ENCODE measurements at regions not wholly inside any gene's neighbourhood (a gene's known extent, or its start where the extent isn't known, plus 50 kb on each side); places are given as distances from the start of the nearest gene placed in this dataset.

DNA sequence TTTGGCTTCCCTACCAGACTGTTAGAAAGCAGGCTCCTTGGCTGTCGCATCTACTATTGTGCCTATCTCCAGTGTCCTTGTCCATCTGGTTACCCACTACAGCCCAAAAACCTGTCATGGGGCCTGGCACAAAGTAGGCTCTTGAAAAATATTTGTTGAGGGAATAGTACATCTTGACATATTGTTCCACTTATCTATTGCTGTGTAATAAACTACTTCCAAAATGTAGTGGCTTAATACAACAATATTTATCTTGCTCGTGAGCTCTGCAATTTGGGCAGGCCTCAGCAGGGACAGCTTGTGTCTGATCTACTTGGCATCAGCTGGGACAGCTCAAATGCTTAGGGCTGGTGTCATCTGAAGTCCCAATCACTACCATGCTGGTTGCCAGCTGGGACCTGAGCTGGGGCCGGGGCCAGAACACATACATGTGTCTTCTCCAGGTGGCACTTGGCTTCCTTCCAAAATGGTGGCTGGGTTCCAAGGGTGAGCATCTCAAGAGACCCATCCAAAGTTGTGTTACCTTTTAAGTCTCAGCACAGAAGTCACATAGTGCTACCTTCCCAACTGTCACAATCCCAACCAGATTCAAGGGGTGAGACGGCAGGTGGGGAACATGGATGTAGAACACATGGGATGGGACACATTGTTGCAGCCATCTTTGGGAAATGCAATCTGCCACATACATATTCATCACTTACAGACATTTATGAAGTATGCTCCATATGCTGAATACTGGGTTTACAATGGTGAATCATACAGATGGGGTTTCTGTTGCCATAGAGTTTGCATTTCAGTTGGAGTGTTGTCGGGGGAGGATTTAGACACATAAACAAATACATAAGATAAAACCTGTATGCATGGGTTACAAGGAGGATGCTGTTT, 134.2 kb downstream of the FOXI3 start:
- H3K4me1 ChIP-seq, result no peaks in the 10 kb centered on the region
- no peaks in the 10 kb centered on the region for H3K27me3 ChIP-seq
- no peak overlapping the region for H3K27ac ChIP-seq
- DNase-seq (ENCODE audit: low spot score in 2 of 2), result no peak
- TF ChIP-seq, protein P1, sequence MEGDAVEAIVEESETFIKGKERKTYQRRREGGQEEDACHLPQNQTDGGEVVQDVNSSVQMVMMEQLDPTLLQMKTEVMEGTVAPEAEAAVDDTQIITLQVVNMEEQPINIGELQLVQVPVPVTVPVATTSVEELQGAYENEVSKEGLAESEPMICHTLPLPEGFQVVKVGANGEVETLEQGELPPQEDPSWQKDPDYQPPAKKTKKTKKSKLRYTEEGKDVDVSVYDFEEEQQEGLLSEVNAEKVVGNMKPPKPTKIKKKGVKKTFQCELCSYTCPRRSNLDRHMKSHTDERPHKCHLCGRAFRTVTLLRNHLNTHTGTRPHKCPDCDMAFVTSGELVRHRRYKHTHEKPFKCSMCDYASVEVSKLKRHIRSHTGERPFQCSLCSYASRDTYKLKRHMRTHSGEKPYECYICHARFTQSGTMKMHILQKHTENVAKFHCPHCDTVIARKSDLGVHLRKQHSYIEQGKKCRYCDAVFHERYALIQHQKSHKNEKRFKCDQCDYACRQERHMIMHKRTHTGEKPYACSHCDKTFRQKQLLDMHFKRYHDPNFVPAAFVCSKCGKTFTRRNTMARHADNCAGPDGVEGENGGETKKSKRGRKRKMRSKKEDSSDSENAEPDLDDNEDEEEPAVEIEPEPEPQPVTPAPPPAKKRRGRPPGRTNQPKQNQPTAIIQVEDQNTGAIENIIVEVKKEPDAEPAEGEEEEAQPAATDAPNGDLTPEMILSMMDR (IDR thresholded peaks at IDR 0.05), result no peak
- TF ChIP-seq POLR2A (IDR thresholded peaks at IDR 0.05) (no peak), EP300 (IDR thresholded peaks at IDR 0.05) (no peak)
- 90 to 92% methylated on average over 5 of the region's 5 CpGs for WGBS, 2 donors
- no peaks in the 10 kb centered on the region for H3K36me3 ChIP-seq
- H3K4me3 ChIP-seq, result no peak overlapping the region
- H3K9me3 ChIP-seq, result no peaks in the 10 kb centered on the region

- H3K4me3 ChIP-seq, result no peak overlapping the region
- TF ChIP-seq POLR2A (IDR thresholded peaks at IDR 0.05), result no peak
- TF ChIP-seq, protein P1 (IDR thresholded peaks at IDR 0.05), result no peak
- TF ChIP-seq EP300 (IDR thresholded peaks at IDR 0.05), result no peak
- H3K36me3 ChIP-seq, result no peaks in the 10 kb centered on the region
- WGBS, 2 donors, result 79 to 85% methylated on average over 1 of the region's 1 CpG
- H3K4me1 ChIP-seq, result no peaks in the 10 kb centered on the region
- peaks cover 0 to 41% (median 2%) of the 10 kb centered on the region in 4 donors for H3K9me3 ChIP-seq
- H3K27me3 ChIP-seq, result no peaks in the 10 kb centered on the region
- no peak overlapping the region for H3K27ac ChIP-seq
- DNase-seq (ENCODE audit: low spot score in 2 of 2), result no peak
These were observed 140.6 kb downstream of the THNSL2 start for GRCh38 chr2:88310787-88311186.

GRCh38 chr2:88307817-88308216, 137.7 kb downstream of the THNSL2 start:
- no peak overlapping the region for H3K4me3 ChIP-seq
- no peak overlapping the region for H3K27ac ChIP-seq
- no peaks in the 10 kb centered on the region for H3K27me3 ChIP-seq
- no peaks in the 10 kb centered on the region for H3K36me3 ChIP-seq
- peaks cover 0 to 49% (median 2%) of the 10 kb centered on the region in 4 donors for H3K9me3 ChIP-seq
- H3K4me1 ChIP-seq, result no peaks in the 10 kb centered on the region
- DNase-seq (ENCODE audit: low spot score in 2 of 2), result no peak
- no peak for TF ChIP-seq EP300 (IDR thresholded peaks at IDR 0.05)
- TF ChIP-seq, protein P1 (IDR thresholded peaks at IDR 0.05), result peak in 1 of 5 experiments; percentile 6
- TF ChIP-seq POLR2A (IDR thresholded peaks at IDR 0.05), result no peak

DNA sequence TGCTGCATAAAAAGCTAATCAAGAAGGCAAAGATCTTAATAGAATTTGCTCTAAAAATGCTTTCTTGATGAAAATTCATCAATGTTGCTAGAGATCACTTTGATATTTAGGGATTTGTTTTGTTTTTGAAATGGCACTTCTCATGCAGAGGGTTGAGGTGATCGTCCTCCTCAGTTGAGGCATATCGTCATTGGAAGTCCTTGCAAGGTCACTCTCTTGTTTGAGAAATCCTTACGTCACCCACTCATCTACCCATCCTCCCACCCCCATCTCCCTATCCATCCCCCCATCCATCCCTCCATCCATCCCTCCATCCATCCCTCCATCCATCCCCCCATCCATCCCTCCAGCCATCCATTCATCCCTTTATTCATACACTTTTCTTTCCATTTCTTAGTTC, 133.7 kb downstream of the THNSL2 start:
- TF ChIP-seq, protein P1 (IDR thresholded peaks at IDR 0.05), result no peak
- TF ChIP-seq EP300 (IDR thresholded peaks at IDR 0.05) (no peak), POLR2A (IDR thresholded peaks at IDR 0.05) (no peak)
- no peaks in the 10 kb centered on the region for H3K4me1 ChIP-seq
- no peak overlapping the region for H3K4me3 ChIP-seq
- WGBS, 2 donors, result 88 to 91% methylated on average over 3 of the region's 3 CpGs
- H3K9me3 ChIP-seq, result peaks cover 0 to 35% (median 0%) of the 10 kb centered on the region in 4 donors
- no peaks in the 10 kb centered on the region for H3K36me3 ChIP-seq
- no peaks in the 10 kb centered on the region for H3K27me3 ChIP-seq
- no peak for DNase-seq (ENCODE audit: low spot score in 2 of 2)
- H3K27ac ChIP-seq, result no peak overlapping the region

- Histone ChIP-seq H3K4me3 (no peak overlapping the region), H3K27me3 (no peaks in the 10 kb centered on the region), H3K27ac (no peak overlapping the region), H3K4me1 (no peaks in the 10 kb centered on the region), H3K36me3 (no peaks in the 10 kb centered on the region), H3K9me3 (peaks cover 0 to 9% (median 0%) of the 10 kb centered on the region in 4 donors)
- 72 to 85% methylated on average over 2 of the region's 2 CpGs for WGBS, 2 donors
- no peak for DNase-seq (ENCODE audit: low spot score in 2 of 2)
- TF ChIP-seq, protein P1 (IDR thresholded peaks at IDR 0.05), result no peak
- TF ChIP-seq POLR2A (IDR thresholded peaks at IDR 0.05), result no peak
- TF ChIP-seq EP300 (IDR thresholded peaks at IDR 0.05), result no peak
These were observed 126.1 kb downstream of the THNSL2 start for GRCh38 chr2:88296247-88296646.

Measured in tibial nerve (tissue), 4 donors.